Endothelial cell of umbilical vein (primary cell): ENCODE measurements at regions not wholly inside any gene's neighbourhood (a gene's known extent, or its start where the extent isn't known, plus 50 kb on each side); places are given as distances from the start of the nearest gene placed in this dataset.

Experiments used
- BruUV-seq: library from RNA; stranded (reverse); fragments of 400-500 nt; replicated peaks from 2 replicates; lab custom pipeline; 2021; lab: Mats Ljungman, UMichigan
- CTCF ChIA-PET: fragments of 300-600, 350-600 bp; sonication (Branson Sonifier 250); formaldehyde crosslinking; loops from one replicate; lab custom pipeline; 2021; ENCODE audit warnings: antibody characterized with exemption, inconsistent platforms; lab: Charles Lee
- POLR2A ChIA-PET: fragments of 300-600, 350-600 bp; sonication (Branson Sonifier 250); formaldehyde crosslinking; loops from one replicate; lab custom pipeline; 2021; ENCODE audit warnings: antibody characterized with exemption, inconsistent platforms; lab: Charles Lee
- DNase-seq: peaks from one replicate; pipeline ENCODE4 v3.0.0-alpha.2; 2011; ENCODE audit warnings: low read depth, low spot score
- FAIRE-seq: peaks from 2 replicates; lab custom pipeline; 2011; peaks lifted over from hg19 to GRCh38; lab: Jason Lieb, UNC
- H2AFZ ChIP-seq: 2 replicates; pipeline ENCODE4 v1.6.0; 2012; ENCODE audit warnings: low read depth, low read length, control low read depth, inconsistent platforms
- H3K27ac ChIP-seq: 2 replicates; pipeline ENCODE4 v1.5.1; 2011; ENCODE audit warnings: low read depth, mild to moderate bottlenecking, control low read depth, low read length, moderate library complexity; ENCODE audit not compliant: insufficient read depth
- H3K27me3 ChIP-seq, 2 experiments: 2 replicates each; pipeline versions ENCODE4 v1.6.0 to v1.6.1; 2011; ENCODE audit warnings: low read length in 2 of 2, mixed read lengths in 1 of 2; ENCODE audit not compliant: control insufficient read depth in 2 of 2, insufficient read depth in 2 of 2
- H3K36me3 ChIP-seq, 2 experiments: 2 replicates in 1 of 2; 3 replicates in 1 of 2; pipeline ENCODE4 v1.5.1; 2011; ENCODE audit warnings: low read length in 2 of 2, mild to moderate bottlenecking in 1 of 2, moderate library complexity in 1 of 2; ENCODE audit not compliant: control insufficient read depth in 2 of 2, insufficient read depth in 2 of 2; ENCODE audit errors: extremely low read depth in 1 of 2
- H3K4me1 ChIP-seq: 3 replicates; pipeline ENCODE4 v1.5.1; 2011; ENCODE audit warnings: mild to moderate bottlenecking, low read length; ENCODE audit not compliant: control insufficient read depth, insufficient read depth; ENCODE audit errors: extremely low read depth
- H3K4me2 ChIP-seq: 2 replicates; pipeline ENCODE4 v1.6.1; 2011; ENCODE audit warnings: low read length, control low read depth, mixed read lengths; ENCODE audit not compliant: insufficient read depth
- H3K4me3 ChIP-seq, 3 experiments: fragments of 200-600 bp in 1 of 3; sonication (generic), shearing (Covaris generic) in 1 of 3; replicated peaks in 1 of 3; 2 replicates each; pipeline ENCODE4 v1.5.1; 2011 to 2016; ENCODE audit warnings: control low read depth in 3 of 3, low read length in 3 of 3, mild to moderate bottlenecking in 2 of 3, inconsistent platforms in 1 of 3, low read depth in 1 of 3, moderate library complexity in 1 of 3; ENCODE audit not compliant: insufficient read depth in 1 of 3
- H3K79me2 ChIP-seq: 2 replicates; pipeline ENCODE4 v1.6.0; 2012; ENCODE audit warnings: low read length, inconsistent platforms; ENCODE audit not compliant: control insufficient read depth, insufficient read depth
- H3K9ac ChIP-seq: replicated peaks from 2 replicates; pipeline ENCODE3; 2011; ENCODE audit warnings: low read length, control low read depth; ENCODE audit not compliant: insufficient read depth; ENCODE audit errors: extremely low read depth
- H3K9me1 ChIP-seq: replicated peaks from 3 replicates; pipeline ENCODE4 v1.6.0; 2011; ENCODE audit warnings: mild to moderate bottlenecking, low read length; ENCODE audit not compliant: control insufficient read depth, insufficient read depth; ENCODE audit errors: extremely low read depth
- H3K9me3 ChIP-seq: replicated peaks from 2 replicates; pipeline ENCODE4 v1.5.1; 2012; ENCODE audit warnings: low read length, inconsistent platforms; ENCODE audit not compliant: control insufficient read depth, insufficient read depth
- H4K20me1 ChIP-seq: replicated peaks from 2 replicates; pipeline ENCODE3; 2011; ENCODE audit warnings: mild to moderate bottlenecking, low read length; ENCODE audit not compliant: control insufficient read depth, insufficient read depth; ENCODE audit errors: extremely low read depth
- CTCF ChIP-seq, 2 donors: IDR thresholded peaks; 1 replicate in 1 of 2; 2 replicates in 1 of 2; pipeline ENCODE4 v1.5.1; 2011; ENCODE audit warnings: low read length in 2 of 2, mild to moderate bottlenecking in 2 of 2, moderate library complexity in 2 of 2, control low read depth in 1 of 2, inconsistent platforms in 1 of 2, low read depth in 1 of 2; ENCODE audit not compliant: insufficient read depth in 1 of 2; ENCODE audit errors: extremely low read depth in 1 of 2
- EZH2 ChIP-seq: IDR thresholded peaks from 2 replicates; pipeline ENCODE4 v1.6.1; 2012; ENCODE audit warnings: borderline replicate concordance, low read depth, mild to moderate bottlenecking, moderate library complexity, low read length, inconsistent platforms; ENCODE audit not compliant: severe bottlenecking
- FOS ChIP-seq: IDR thresholded peaks from 2 replicates; pipeline ENCODE4 v1.6.1; 2011; ENCODE audit warnings: mild to moderate bottlenecking, low read length, moderate library complexity, borderline replicate concordance; ENCODE audit not compliant: insufficient read depth
- GATA2 ChIP-seq: IDR thresholded peaks from 2 replicates; pipeline ENCODE4 v1.7.0; 2011; ENCODE audit warnings: low read depth, mild to moderate bottlenecking, moderate library complexity, mixed read lengths, low read length; ENCODE audit not compliant: insufficient read length, insufficient read depth
- JUN ChIP-seq: IDR thresholded peaks from 2 replicates; pipeline ENCODE4 v1.6.1; 2011; ENCODE audit warnings: borderline replicate concordance, low read depth; ENCODE audit not compliant: insufficient read length, insufficient read depth
- MAX ChIP-seq: IDR thresholded peaks from 2 replicates; pipeline ENCODE4 v1.6.1; 2011; ENCODE audit not compliant: insufficient read depth, insufficient read length
- MYC ChIP-seq: IDR thresholded peaks from one replicate; pipeline ENCODE4 v1.6.1; 2011; ENCODE audit warnings: mild to moderate bottlenecking, low read depth, low read length
- POLR2A ChIP-seq: IDR thresholded peaks from 2 replicates; pipeline ENCODE4 v1.6.1; 2012; ENCODE audit warnings: low read depth, mild to moderate bottlenecking, control low read depth, low read length
- POLR2AphosphoS5 ChIP-seq: IDR thresholded peaks from 2 replicates; pipeline ENCODE4 v1.6.1; 2012; ENCODE audit warnings: low read depth, mild to moderate bottlenecking, control low read depth, low read length, moderate library complexity; ENCODE audit not compliant: insufficient read depth
- dilution Hi-C: fragments of 300-500 bp; cut with MboI; formaldehyde crosslinking; loops from one replicate; pipeline ENCODE4 v1.15.0; 2019; ENCODE audit warnings: low sequenced_read_pairs; ENCODE audit not compliant: extremely low pct_ligation_motif_present
- intact Hi-C: fragments of 100-400 bp; cut with micrococcal nuclease; formaldehyde crosslinking; loops from one replicate; pipeline ENCODE4 v1.10.0; 2022

- Histone ChIP-seq H3K27ac (peak overlapping the region; percentile 91), H3K9me3 (no peaks in the 10 kb centered on the region)
- dilution Hi-C loops: no loop called here
These were observed 312.3 kb upstream of the KCNJ16 start for GRCh38 chr17:69762766-69763165.

More at GRCh38 chr17:69762766-69763165, 312.3 kb upstream of the KCNJ16 start:
- no peaks in the 10 kb centered on the region for H3K9me1 ChIP-seq
- TF ChIP-seq FOS (no peak), MAX (no peak), POLR2A (no peak), MYC (no peak), POLR2AphosphoS5 (no peak), EZH2 (no peak), JUN (no peak), CTCF (IDR thresholded peaks at IDR 0.05; ENCODE audit: extremely low read depth in 1 of 2, insufficient read depth in 1 of 2, low read depth in 1 of 2, low read length in 2 of 2) (no peak), GATA2 (no peak)
- no peaks in the 10 kb centered on the region for H3K79me2 ChIP-seq
- H3K9ac ChIP-seq: no peak overlapping the region
- H3K36me3 ChIP-seq: no peaks in the 10 kb centered on the region
- no peak overlapping the region for H2AFZ ChIP-seq
- H3K4me1 ChIP-seq: peaks cover 21% of the 10 kb centered on the region
- H3K27me3 ChIP-seq: no peaks in the 10 kb centered on the region
- ChIA-PET POLR2A (no interaction called here), CTCF (interaction anchor here (1.6 kb wide), 1 partner anchor 156 kb away, joined by 6 read pairs; no protein-coding TSS in a partner anchor)
- no TSS peak for BruUV-seq
- DNase-seq (no peak), FAIRE-seq (no peak)
- no peak overlapping the region for H3K4me3 ChIP-seq
- intact Hi-C loops: loop anchor here (1.0 to 5.0 kb wide), 8 partner anchors 30 to 406 kb away; partner anchors contain the start of gene KCNJ2
- no peaks in the 10 kb centered on the region for H4K20me1 ChIP-seq
- peak overlapping the region; percentile 57 for H3K4me2 ChIP-seq
